NCI-H1105 treated with DMSO at 0.1 percent for 48 hours (cell line): ENCODE measurements at regions not wholly inside any gene's neighbourhood (a gene's known extent, or its start where the extent isn't known, plus 50 kb on each side); places are given as distances from the start of the nearest gene placed in this dataset.
A peak's percentile ranks its signal among the peaks of the same experiment; 100 is the strongest.
"Not testable (repeated sequence)": the region's sequence is repeated elsewhere in the genome, so short reads cannot be mapped to it uniquely, and the experiment has no call there.

ENCODE experiments used
- DNase-seq: peaks from one replicate; lab custom pipeline; 2025; lab: John Stamatoyannopoulos, UW

DNA sequence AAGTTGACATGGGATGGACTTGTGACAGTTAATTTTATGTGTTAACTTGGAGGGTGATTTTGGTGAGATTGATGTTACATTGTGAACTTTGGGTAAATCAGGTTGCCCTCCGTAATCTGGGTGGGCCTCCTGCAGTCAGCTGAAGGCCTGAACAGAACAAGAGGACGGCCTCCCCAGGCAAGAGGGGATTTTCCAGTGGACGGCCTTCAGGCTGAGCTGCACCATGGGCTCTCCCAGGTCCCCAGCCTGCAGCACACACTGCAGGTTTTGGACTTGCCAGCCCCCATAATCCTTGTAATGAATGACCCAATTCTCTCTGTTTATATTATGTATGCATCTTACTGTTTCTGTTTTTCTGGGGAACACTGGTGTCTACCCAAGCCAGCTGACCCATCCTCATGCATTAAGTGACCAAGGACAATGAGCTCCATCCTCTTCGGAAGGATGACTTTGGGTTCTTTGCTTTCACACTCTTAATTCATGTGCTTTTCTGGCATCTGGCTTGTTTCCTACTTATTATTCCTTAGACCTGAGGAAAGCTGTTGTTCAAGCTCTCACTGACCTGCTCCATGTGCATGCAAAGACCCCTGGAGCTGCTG is 64.2 kb downstream of the DACT2 start:
- DNase-seq, result no peak

- DNase-seq, result no peak
Observed at GRCh38 chr6:168252267-168252666, 67.3 kb downstream of the DACT2 start.

DNA sequence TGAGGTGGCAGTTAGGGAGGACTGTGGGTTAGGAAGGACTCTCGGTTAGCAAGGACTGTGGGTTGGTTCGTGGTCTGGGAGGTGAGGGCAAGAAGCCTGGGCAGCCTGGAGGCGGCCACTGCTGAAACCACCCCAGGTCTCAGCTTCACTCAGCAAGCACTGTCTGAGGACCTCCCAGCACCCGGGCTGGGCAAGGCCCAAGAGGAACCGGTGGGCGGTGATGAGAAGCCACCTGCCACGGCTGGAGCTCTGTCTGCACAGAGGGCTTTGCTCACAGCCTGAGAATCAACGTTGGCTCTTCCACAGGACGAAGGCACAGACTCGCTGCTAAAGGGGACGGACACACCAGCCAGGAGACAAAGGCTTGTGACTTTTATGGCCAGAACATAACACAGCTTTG is 69.3 kb downstream of the DACT2 start:
- DNase-seq, result no peak

DNA sequence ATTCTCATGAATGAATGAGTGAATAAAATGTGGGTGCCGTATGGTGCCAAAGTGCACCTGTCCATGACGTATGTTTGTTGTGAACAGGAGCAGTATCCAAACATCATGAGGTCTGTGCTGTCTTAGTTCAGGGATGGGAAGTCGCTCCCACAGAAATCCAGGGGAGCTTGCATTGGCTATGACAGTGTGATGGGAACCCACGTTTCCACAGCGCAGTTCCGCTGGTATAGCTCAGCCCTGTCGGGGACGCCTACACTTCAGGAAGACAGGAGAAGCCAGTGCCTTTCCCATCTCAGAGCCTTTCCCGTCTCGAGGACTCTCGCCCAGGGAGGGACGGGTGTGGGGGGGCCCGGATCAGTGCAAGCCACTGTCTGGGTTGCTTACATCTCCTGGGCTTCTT is 69.8 kb downstream of the DACT2 start:
- DNase-seq, result no peak

DNA sequence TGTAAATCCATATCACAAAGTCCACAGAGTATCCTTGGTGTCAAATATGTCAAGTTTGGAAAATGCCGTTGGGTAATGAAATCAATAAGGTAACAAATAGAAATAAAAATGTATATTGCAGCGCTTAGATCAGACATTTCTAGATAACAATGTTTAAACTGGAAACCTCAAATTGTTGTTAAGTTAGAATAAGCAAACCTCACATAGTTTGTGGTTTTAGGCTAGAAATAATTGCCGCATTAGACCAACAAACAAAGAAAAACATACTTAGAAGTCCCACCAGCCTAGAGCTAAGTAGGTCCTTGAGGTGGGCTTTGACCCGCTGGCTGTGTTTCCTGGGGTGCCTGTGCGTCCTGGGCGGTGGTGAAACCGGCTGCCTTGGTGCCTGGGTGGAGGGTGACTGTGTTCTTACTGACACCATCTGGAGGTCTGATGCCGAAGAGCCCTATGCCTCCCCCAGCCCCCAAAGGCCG is 71.4 kb downstream of the DACT2 start:
- DNase-seq, result no peak

DNA sequence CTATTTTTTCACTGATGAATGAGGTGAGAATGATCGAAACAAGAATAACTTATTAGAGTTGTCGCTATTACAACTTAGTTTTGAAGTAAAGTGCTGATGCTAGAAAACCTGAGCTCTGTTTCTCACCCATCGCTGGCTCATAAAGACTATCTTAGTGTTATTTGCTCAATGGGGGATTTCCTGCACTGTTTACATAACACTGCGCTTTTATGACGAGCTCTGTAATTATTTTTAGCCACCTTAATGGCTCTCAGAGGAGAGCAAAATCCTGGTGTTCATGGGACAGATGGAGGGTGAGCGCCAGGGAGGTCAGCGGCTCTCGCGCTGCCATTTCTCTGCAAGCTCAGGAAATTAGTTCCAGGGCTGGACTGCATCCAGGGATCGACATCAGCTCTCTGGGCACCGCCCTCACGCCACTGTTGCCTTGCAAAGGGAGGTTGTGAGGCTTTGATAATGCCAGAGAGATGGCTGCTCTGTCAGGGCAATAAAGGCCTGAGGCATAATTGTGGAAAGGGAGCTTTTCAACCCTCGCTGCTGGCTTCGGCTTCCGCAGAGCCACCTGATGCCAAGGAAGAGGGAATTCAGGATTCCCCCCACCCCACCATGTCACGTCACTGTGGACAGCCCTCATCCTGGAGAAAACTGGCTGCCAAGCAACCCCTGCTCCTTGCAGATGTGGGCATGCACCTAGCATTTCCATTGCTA is 72.0 kb downstream of the DACT2 start:
- peak; percentile 95 for DNase-seq

DNA sequence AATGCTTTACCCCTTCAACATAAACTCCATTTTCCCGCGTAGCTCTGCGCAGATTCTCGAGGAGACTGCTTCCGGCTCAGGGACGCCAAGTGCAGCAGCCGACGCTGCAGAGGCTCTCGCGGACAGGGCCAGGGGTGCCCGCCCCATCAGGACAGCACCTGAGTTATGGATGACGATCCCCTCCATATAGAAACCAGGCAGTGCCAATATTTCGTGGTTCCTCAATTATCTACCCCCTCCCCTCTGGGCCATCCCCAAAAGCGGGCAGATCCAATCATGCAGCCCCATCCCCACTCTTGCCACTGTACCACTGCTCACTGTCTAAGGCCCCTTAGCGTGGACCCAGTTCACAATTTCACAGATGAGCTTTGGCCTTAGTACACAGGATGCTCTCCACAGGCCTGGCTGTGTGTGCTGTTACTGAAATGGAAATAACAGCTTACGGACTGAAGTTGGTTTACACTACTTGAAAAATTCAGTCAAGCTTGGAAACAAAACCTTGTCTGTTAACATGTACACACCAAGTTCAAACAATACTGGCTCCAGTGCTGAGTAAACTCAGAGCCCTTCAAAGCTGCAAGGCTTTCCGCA is 74.5 kb downstream of the DACT2 start:
- no peak for DNase-seq

DNA sequence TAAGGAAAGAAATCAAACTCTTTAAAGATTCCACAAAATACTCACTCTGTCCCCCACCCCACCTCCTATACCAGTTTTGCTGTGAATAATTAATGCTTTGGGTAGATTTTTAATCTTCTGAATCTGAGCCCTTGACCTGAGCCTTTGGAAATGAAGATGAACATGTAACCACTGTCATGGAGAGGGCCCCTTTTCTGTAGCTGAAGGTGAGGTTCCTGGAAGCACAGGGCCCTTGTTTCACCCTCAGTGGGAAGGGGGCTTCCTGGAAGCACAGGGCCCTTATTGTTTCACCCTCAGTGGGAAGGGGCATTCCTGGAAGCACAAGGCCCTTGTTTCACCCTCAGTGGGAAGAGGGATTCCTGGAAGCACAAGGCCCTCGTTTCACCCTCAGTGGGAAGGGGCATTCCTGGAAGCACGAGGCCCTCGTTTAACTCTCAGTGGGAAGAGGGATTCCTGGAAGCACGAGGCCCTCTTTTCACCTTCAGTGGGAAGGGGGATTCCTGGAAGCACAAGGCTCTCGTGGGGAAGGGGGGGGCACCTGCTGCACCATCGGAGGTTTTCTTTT is 75.7 kb downstream of the DACT2 start:
- DNase-seq, result no peak

DNA sequence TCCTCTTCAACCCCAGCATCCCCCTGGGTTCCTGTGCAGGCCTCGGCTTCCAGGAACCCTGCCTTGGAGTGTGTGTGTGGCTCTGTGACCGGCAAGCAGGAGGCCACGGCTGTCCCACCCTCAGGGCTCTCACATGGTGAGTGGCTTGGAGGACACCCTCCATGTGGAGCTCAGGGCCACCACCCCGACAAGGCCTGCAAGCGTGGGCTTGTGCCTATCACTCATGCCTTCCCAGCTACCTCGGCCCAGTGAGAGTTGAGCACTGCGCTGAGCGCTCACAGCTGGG is 76.7 kb downstream of the DACT2 start:
- DNase-seq, result no peak

DNA sequence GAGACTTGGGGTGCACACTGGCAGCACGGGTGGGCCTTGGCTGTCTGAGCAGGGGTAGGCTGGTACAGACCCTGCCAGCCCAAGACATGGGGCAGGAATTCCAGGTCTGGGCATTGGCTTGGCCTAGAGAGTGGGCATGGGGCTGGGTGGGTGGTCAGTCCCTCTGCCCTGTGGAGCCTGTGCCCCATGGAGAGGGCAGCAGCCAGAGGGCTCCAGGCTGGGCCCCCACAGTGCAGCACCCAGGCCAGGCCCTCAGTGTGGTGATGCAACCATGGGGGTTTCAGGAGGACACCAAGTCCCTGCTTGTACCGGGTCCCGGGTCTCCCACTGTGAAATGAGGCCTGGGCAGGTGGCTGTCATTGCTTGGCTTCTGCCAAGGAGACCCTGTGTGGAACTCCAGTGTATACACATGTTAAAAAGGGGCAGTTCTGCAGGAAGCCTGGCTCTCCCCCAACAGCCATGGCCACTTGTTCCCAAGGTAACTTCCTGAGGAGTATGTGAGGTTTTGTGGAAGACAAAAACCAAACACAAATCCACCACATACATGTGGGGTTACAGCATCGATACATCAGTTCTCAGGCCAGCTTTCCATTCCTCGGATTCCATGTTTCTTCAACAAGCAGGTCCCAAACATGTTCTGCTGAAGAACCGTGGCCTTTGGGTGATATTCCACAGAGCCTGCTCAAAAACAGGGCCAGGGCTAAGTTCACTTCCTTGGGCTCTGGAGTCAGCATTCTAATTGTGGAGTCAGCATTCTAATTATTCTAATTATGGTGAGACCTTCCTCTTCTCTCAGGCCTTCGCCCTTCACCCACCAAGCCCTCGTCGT is 77.3 kb downstream of the DACT2 start:
- no peak for DNase-seq

- no peak for DNase-seq
Observed at GRCh38 chr6:168240160-168240559, 79.4 kb downstream of the DACT2 start.

DNA sequence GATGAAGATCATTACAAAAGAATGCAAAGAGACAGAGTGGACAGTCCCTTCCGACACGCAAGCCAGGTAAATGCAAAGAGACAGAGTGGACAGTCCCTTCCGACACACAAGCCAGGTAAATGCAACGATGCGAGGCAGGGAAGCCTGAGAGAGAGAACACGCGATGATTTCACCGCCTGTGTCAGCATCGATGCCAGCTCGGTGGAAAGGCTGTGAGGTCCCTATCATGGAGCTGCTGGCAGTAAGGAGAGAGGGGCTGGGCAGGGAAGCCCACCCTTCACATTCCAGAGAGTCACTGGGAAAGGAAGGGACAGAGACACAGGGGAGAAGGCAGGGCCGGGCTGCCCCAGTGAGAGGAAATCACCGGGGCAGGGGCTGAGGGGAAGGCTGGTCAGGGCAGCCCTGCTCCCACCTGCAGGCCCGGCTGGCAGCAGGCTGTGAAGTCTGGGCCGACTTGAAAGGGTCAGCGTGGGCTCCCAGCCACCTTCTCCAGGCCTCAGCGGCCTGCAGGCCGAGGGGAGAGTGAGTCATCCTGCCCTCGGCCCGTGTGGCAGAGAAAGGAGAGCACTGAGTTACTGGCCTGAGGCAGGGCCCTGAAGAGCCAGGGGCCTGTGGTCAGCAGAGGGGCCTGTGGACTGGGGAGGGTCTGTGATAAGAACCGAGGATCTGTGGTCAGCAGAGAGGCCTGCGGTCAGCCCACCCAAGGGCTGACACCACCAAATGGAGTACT is 80.4 kb downstream of the DACT2 start:
- no peak for DNase-seq

GRCh38 chr6:168238159-168238909 is 81.2 kb downstream of the DACT2 start:
- peak; percentile 5 for DNase-seq

GRCh38 chr6:168233875-168234213 is 85.7 kb downstream of the DACT2 start:
- DNase-seq, result not testable (repeated sequence)

DNA sequence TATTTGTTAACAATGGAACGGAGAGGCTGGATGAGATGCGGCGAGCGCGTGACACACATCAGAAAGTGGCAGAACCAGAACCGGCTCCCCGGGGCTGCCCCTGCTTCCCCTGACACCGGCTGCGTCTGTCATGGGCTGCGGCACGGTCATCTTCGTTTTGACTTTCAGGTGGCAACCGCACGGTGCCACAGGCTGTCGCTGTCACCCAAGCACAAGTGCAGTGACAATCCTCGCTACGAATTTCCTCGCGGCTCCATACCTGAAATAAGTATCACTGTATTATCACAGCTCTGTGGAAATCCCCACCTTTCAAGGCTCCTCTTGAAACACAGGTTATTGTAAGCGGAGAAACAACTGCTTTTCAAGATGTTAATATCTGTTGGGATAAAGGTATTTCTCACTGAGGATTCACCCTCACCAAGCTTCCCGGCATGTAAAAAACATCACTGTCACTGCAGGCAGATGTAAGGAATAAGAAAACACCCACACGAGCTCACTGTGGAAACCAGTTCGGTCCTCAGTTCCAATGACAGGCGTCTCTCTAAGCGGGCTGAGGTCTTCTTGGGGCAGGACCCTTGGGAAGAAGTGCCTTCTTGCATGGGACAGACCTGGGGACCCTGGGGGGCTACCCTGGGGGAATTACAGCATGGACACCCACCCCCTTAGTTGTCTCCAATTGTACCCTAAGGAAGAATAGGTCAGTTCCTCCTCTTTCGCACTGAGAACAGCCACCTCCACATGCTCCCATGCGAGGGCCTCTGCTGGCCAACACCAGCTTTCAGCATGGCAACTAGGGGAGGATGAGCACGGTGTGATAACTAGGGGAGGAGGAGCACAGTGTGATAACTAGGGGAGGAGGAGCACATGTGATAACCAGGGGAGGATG is 86.3 kb downstream of the DACT2 start:
- no peak for DNase-seq

DNA sequence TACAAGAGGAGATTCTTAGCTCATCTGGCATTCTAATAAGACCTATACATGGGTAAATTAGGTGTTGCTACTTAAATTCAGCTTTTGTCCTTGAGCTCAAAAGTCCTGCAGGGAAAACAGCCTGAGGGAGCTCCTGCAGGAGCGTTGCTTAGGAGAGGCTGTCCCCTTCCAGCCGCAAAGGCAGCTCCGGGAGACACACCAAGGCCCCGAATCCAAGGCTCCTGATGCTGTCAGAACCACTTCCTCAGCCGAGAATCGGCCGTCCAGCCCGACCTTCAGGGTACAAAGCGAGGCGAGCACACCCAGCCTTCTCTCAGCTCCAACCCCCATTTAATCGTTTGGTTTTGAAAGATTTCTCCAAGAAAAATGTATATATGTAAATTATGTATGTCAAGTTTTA is 87.0 kb downstream of the DACT2 start:
- no peak for DNase-seq

DNA sequence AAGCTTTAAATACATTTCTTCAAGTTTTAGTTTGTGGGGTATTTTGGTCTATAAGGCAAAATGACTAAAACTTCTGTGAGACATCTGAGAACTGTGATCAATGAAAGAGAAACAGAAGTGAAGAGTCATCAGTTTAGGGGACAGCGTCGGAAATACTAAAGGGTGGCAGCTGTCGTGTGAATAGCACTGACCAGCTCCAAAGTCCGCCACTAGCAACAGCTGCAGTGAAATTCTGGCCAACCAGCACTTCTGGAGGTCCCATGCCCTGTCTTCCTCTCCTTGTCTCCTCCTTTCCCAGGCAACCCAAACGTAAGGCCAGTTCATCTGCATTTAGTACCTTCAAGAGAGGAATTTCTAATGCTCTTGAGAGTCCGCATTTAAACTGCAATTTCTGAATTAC is 87.5 kb downstream of the DACT2 start:
- DNase-seq, result no peak

DNA sequence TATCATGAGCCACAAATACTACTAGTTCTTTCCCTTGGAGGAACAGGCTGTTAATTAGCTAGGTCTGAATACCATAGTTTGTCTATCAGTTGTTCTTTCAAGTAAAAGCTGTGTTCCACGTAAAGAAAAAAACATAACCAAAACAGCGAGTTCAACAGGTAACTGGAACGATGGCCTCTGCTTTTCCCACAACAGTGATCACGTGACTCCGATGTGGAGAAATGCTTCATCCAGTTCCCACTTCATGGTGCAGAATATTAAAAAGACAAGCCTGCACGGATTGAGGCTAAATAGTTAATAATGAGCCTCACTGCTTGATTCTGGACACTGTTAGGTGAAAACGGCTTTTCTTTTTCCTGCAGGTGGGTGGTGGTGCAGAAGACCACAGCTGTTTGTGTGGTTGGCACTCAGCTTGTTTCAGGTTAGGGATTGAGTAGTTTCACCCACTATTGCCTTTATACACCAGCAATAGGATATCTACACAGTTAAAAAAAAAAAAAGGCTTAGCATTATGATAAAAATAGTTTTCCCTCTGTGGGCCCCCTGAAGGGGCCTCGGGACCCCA is 88.1 kb downstream of the DACT2 start:
- no peak for DNase-seq

GRCh38 chr6:168229368-168229752 is 90.2 kb downstream of the DACT2 start:
- no peak for DNase-seq
